ENCODE measurements at regions not wholly inside any gene's neighbourhood (a gene's known extent, or its start where the extent isn't known, plus 50 kb on each side); places are given as distances from the start of the nearest gene placed in this dataset.
"Not testable (repeated sequence)": the region's sequence is repeated elsewhere in the genome, so short reads cannot be mapped to it uniquely, and the experiment has no call there.

GRCh38 chr3:25166016-25166415 is 262.0 kb upstream of the RARB start:
- DNase-seq (ENCODE audit: low read depth, low spot score): no peak
- no peak overlapping the region for H3K27ac ChIP-seq

GRCh38 chr3:25169151-25169550 is 258.9 kb upstream of the RARB start:
- no peak overlapping the region for H3K27ac ChIP-seq
- DNase-seq (ENCODE audit: low read depth, low spot score): no peak

GRCh38 chr3:25170021-25170420 is 258.0 kb upstream of the RARB start:
- H3K27ac ChIP-seq: no peak overlapping the region
- no peak for DNase-seq (ENCODE audit: low read depth, low spot score)

GRCh38 chr3:25171118-25171807 is 256.8 kb upstream of the RARB start:
- H3K27ac ChIP-seq: no peak overlapping the region
- no peak for DNase-seq (ENCODE audit: low read depth, low spot score)

- no peak for DNase-seq (ENCODE audit: low read depth, low spot score)
- H3K27ac ChIP-seq: no peak overlapping the region
These were observed 256.2 kb upstream of the RARB start for GRCh38 chr3:25171897-25172296.

- H3K27ac ChIP-seq: no peak overlapping the region
- DNase-seq (ENCODE audit: low read depth, low spot score): no peak
These were observed 254.5 kb upstream of the RARB start for GRCh38 chr3:25173606-25174005.

- no peak overlapping the region for H3K27ac ChIP-seq
- no peak for DNase-seq (ENCODE audit: low read depth, low spot score)
These were observed 253.8 kb upstream of the RARB start for GRCh38 chr3:25174251-25174650.

GRCh38 chr3:25177041-25177440 is 251.0 kb upstream of the RARB start:
- H3K27ac ChIP-seq: no peak overlapping the region
- DNase-seq (ENCODE audit: low read depth, low spot score): no peak

- DNase-seq (ENCODE audit: low read depth, low spot score): no peak
- no peak overlapping the region for H3K27ac ChIP-seq
These were observed 249.4 kb upstream of the RARB start for GRCh38 chr3:25178672-25179071.

- no peak overlapping the region for H3K27ac ChIP-seq
- no peak for DNase-seq (ENCODE audit: low read depth, low spot score)
These were observed 247.0 kb upstream of the RARB start for GRCh38 chr3:25181096-25181495.

- no peak overlapping the region for H3K27ac ChIP-seq
These were observed 245.3 kb upstream of the RARB start for GRCh38 chr3:25182794-25183193.

GRCh38 chr3:25184641-25185250 is 243.3 kb upstream of the RARB start:
- no peak for DNase-seq (ENCODE audit: low read depth, low spot score)
- H3K27ac ChIP-seq: no peak overlapping the region

More at GRCh38 chr3:25182794-25183193, 245.3 kb upstream of the RARB start:
- DNase-seq (ENCODE audit: low read depth, low spot score): no peak

- DNase-seq (ENCODE audit: low read depth, low spot score): no peak
- H3K27ac ChIP-seq: no peak overlapping the region
These were observed 236.4 kb upstream of the RARB start for GRCh38 chr3:25191673-25192072.

- not testable (repeated sequence) for H3K27ac ChIP-seq; DNase-seq (ENCODE audit: low read depth, low spot score)
These were observed 228.5 kb upstream of the RARB start for GRCh38 chr3:25199567-25199966.

- no peak overlapping the region for H3K27ac ChIP-seq
- DNase-seq (ENCODE audit: low read depth, low spot score): no peak
These were observed 215.3 kb upstream of the RARB start for GRCh38 chr3:25212736-25213135.

GRCh38 chr3:25214034-25214433 is 214.0 kb upstream of the RARB start:
- no peak for DNase-seq (ENCODE audit: low read depth, low spot score)
- no peak overlapping the region for H3K27ac ChIP-seq

GRCh38 chr3:25218362-25218761 is 209.7 kb upstream of the RARB start:
- DNase-seq (ENCODE audit: low read depth, low spot score): no peak
- H3K27ac ChIP-seq: no peak overlapping the region

GRCh38 chr3:25226747-25227146 is 201.3 kb upstream of the RARB start:
- H3K27ac ChIP-seq: no peak overlapping the region
- DNase-seq (ENCODE audit: low read depth, low spot score): no peak

- DNase-seq (ENCODE audit: low read depth, low spot score): no peak
These were observed 198.5 kb upstream of the RARB start for GRCh38 chr3:25229586-25229985.

GRCh38 chr3:25235031-25235430 is 193.0 kb upstream of the RARB start:
- H3K27ac ChIP-seq: no peak overlapping the region

More at GRCh38 chr3:25229586-25229985, 198.5 kb upstream of the RARB start:
- H3K27ac ChIP-seq: no peak overlapping the region

GRCh38 chr3:25235466-25235865 is 192.6 kb upstream of the RARB start:
- no peak overlapping the region for H3K27ac ChIP-seq
- DNase-seq (ENCODE audit: low read depth, low spot score): no peak

More at GRCh38 chr3:25235031-25235430, 193.0 kb upstream of the RARB start:
- no peak for DNase-seq (ENCODE audit: low read depth, low spot score)

GRCh38 chr3:25237602-25238001 is 190.5 kb upstream of the RARB start:
- no peak for DNase-seq (ENCODE audit: low read depth, low spot score)
- H3K27ac ChIP-seq: no peak overlapping the region
